B cell (primary cell): ENCODE measurements at regions not wholly inside any gene's neighbourhood (a gene's known extent, or its start where the extent isn't known, plus 50 kb on each side); places are given as distances from the start of the nearest gene placed in this dataset.
"Not testable (repeated sequence)": the region's sequence is repeated elsewhere in the genome, so short reads cannot be mapped to it uniquely, and the experiment has no call there.

Experiments
- ATAC-seq: fragments of 200-7000 bp; cut with Tn5 transposase; one replicate; pipeline ENCODE4 v1.10.0; 2021; ENCODE audit warnings: low read depth, mild to moderate bottlenecking, moderate number of reproducible peaks, moderate library complexity
- CTCF ChIA-PET: fragments of 350-600 bp; sonication (Branson Sonifier 250); formaldehyde crosslinking; loops from one replicate; lab custom pipeline; 2021; ENCODE audit warnings: antibody characterized with exemption, inconsistent platforms; lab: Charles Lee
- POLR2A ChIA-PET: fragments of 350-600 bp; sonication (Branson Sonifier 250); formaldehyde crosslinking; loops from one replicate; lab custom pipeline; 2021; ENCODE audit warnings: antibody characterized with exemption; lab: Charles Lee
- DNase-seq: peaks from one replicate; pipeline ENCODE4 v3.0.0; 2013
- H2AFZ ChIP-seq: 2 replicates; pipeline ENCODE4 v1.6.1; 2012; ENCODE audit warnings: mild to moderate bottlenecking, low read depth, low read length; ENCODE audit not compliant: insufficient read depth, poor library complexity, severe bottlenecking
- H3K27ac ChIP-seq, 2 donors: 1 replicate in 1 of 2; 2 replicates in 1 of 2; pipeline ENCODE4 v1.5.1; 2012 to 2013; ENCODE audit warnings: low read length in 2 of 2, mild to moderate bottlenecking in 2 of 2, moderate library complexity in 1 of 2
- H3K27me3 ChIP-seq, 4 experiments: fragments of 200-600 bp in 1 of 4; sonication (generic) in 1 of 4; replicated peaks in 1 of 4; 1 replicate in 2 of 4; 2 replicates in 2 of 4; pipeline versions ENCODE4 v1.6.1 to v1.7.0; 2013 to 2016; ENCODE audit warnings: low read length in 3 of 4, mild to moderate bottlenecking in 2 of 4, mixed read lengths in 1 of 4, moderate library complexity in 1 of 4; ENCODE audit not compliant: insufficient read depth in 4 of 4, control insufficient read depth in 3 of 4; ENCODE audit errors: control extremely low read depth in 1 of 4
- H3K36me3 ChIP-seq, 2 experiments: replicated peaks in 1 of 2; 1 replicate in 1 of 2; 2 replicates in 1 of 2; pipeline versions ENCODE4 v1.6.1 to v1.7.1; 2013; ENCODE audit warnings: low read length in 1 of 2; ENCODE audit not compliant: insufficient read depth in 2 of 2, control insufficient read depth in 1 of 2; ENCODE audit errors: control extremely low read depth in 1 of 2, extremely low read depth in 1 of 2
- H3K4me1 ChIP-seq, 2 donors: fragments of 200-600 bp in 1 of 2; sonication (generic) in 1 of 2; 1 replicate in 1 of 2; 2 replicates in 1 of 2; pipeline versions ENCODE4 v1.5.1 to v1.6.1; 2013 to 2017; ENCODE audit warnings: low read length in 2 of 2; ENCODE audit not compliant: control insufficient read depth in 2 of 2, insufficient read depth in 2 of 2
- H3K4me2 ChIP-seq: replicated peaks from 2 replicates; pipeline ENCODE3; 2012; ENCODE audit warnings: mild to moderate bottlenecking, low read depth, low read length; ENCODE audit not compliant: poor library complexity, severe bottlenecking
- H3K4me3 ChIP-seq, 5 experiments: fragments of 200-600 bp in 1 of 5; sonication (generic) in 1 of 5; 1 replicate in 3 of 5; 2 replicates in 2 of 5; pipeline versions ENCODE4 v1.5.1 to v1.7.0; 2011 to 2016; ENCODE audit warnings: low read length in 4 of 5, mild to moderate bottlenecking in 4 of 5, low read depth in 2 of 5, control low read depth in 1 of 5, moderate library complexity in 1 of 5; ENCODE audit not compliant: insufficient read depth in 1 of 5; ENCODE audit errors: control extremely low read depth in 1 of 5, extremely low read depth in 1 of 5
- H3K79me2 ChIP-seq: fragments of 200-600 bp; sonication (generic); one replicate; pipeline ENCODE4 v1.6.0; 2016; ENCODE audit warnings: low read length; ENCODE audit not compliant: control insufficient read depth, insufficient read depth
- H3K9ac ChIP-seq: fragments of 200-600 bp; sonication (generic); 2 replicates; pipeline ENCODE4 v1.6.1; 2017; ENCODE audit warnings: mild to moderate bottlenecking, low read length, moderate library complexity
- H3K9me3 ChIP-seq, 3 donors: one replicate each; pipeline versions ENCODE4 v1.6.1 to v1.7.1; 2013; ENCODE audit warnings: low read length in 2 of 3; ENCODE audit not compliant: control insufficient read depth in 2 of 3, insufficient read depth in 1 of 3; ENCODE audit errors: control extremely low read depth in 1 of 3
- H4K20me1 ChIP-seq: 2 replicates; pipeline ENCODE4 v1.6.0; 2012; ENCODE audit warnings: mild to moderate bottlenecking, low read length; ENCODE audit not compliant: insufficient read depth, control insufficient read depth, poor library complexity, severe bottlenecking
- H3K27ac Mint-ChIP-seq: one replicate; pipeline ENCODE4 v1.8.0; 2021; ENCODE audit warnings: mixed read lengths
- H3K27me3 Mint-ChIP-seq: one replicate; pipeline ENCODE4 v1.8.0; 2021; ENCODE audit warnings: mixed read lengths
- H3K4me1 Mint-ChIP-seq: one replicate; pipeline ENCODE4 v1.8.0; 2021; ENCODE audit warnings: mixed read lengths
- H3K4me3 Mint-ChIP-seq: one replicate; pipeline ENCODE4 v1.8.0; 2021; ENCODE audit warnings: mixed read lengths
- H3K9me3 Mint-ChIP-seq: one replicate; pipeline ENCODE4 v1.8.0; 2022; ENCODE audit warnings: mixed read lengths; ENCODE audit not compliant: insufficient read depth
- CTCF ChIP-seq: fragments of 200-600 bp; IDR thresholded peaks from one replicate; pipeline ENCODE4 v1.8.0; 2022; ENCODE audit warnings: antibody characterized with exemption, mild to moderate bottlenecking
- EZH2 ChIP-seq: IDR thresholded peaks from 2 replicates; pipeline ENCODE4 v1.6.1; 2012; ENCODE audit warnings: borderline replicate concordance, low read depth, mild to moderate bottlenecking, moderate library complexity, low read length; ENCODE audit not compliant: insufficient read depth, poor library complexity, severe bottlenecking
- WGBS: methylation state at CpG from one replicate; pipeline ENCODE4 v1.1.5; 2013; ENCODE audit warnings: missing lambda C conversion rate; ENCODE audit not compliant: insufficient coverage; 5-methylcytosine and 5-hydroxymethylcytosine counted together
- intact Hi-C: fragments of 100-400 bp; cut with micrococcal nuclease; formaldehyde crosslinking; loops from one replicate; pipeline ENCODE4 v1.10.0; 2022

DNA sequence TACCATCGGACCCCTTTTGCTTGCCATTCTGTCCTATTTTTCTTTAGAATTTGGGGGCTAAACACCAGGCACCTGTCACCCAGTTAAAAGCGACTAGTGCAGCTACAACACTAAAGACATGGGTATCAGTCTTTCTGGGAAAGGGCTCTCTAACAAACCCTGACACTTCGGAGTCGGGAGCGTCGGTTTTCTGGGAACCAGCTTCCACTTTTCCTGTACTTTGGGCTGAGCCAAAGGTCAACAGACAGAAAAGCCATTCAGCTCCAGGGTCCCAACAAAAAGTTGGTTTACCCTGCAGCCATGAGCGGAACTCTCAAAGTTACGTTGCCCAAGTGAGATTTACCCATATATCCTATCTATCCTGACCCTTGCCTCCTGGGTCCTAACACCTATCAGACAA, 337.0 kb upstream of the SLITRK5 start:
- Histone ChIP-seq H3K36me3 (no peaks in the 10 kb centered on the region), H3K4me2 (no peak overlapping the region), H3K4me1 (no peaks in the 10 kb centered on the region), H4K20me1 (no peaks in the 10 kb centered on the region), H3K9me3 (peaks cover 0 to 9% (median 1%) of the 10 kb centered on the region in 3 donors), H3K79me2 (no peaks in the 10 kb centered on the region), H3K27me3 (no peaks in the 10 kb centered on the region), H2AFZ (no peak overlapping the region), H3K9ac (no peak overlapping the region), H3K4me3 (no peak overlapping the region), H3K27ac (no peak overlapping the region)
- ATAC-seq = no peak
- 95% methylated on average over 7 of the region's 8 CpGs for WGBS
- DNase-seq = no peak
- POLR2A ChIA-PET = no interaction called here
- H3K9me3 Mint-ChIP-seq = peaks cover 2% of the 10 kb centered on the region
- no peaks in the 10 kb centered on the region for H3K27me3 Mint-ChIP-seq
- H3K4me3 Mint-ChIP-seq = no peak overlapping the region
- H3K4me1 Mint-ChIP-seq = no peaks in the 10 kb centered on the region
- no peak for TF ChIP-seq EZH2
- TF ChIP-seq CTCF = no peak
- CTCF ChIA-PET = no interaction called here
- intact Hi-C loops = no loop called here
- H3K27ac Mint-ChIP-seq = no peak overlapping the region

DNA sequence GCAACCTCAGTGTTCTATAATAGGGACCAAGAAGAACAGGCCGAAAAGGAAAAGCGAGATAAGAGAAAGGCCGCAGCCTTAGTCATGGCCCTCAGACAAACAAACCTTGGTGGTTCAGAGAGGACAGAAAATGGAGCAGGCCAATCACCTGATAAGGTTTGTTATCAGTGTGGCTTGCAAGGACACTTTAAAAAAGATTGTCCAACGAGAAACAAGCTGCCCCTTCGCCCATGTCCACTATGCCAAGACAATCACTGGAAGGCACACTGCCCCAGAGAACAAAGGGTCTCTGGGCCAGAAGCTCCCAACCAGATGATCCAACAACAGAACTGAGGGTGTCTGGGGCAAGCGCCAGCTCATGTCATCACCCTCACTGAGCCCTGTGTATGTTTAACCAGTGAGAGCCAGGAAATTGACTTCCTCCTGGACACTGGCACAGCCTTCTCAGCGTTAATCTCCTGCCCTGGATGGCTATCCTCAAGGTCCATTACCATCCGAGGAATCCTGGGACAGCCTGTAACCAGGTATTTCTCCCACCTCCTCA, 334.8 kb upstream of the SLITRK5 start:
- H3K27ac Mint-ChIP-seq, H3K4me3 Mint-ChIP-seq, H3K36me3 ChIP-seq, H2AFZ ChIP-seq, H3K4me1 Mint-ChIP-seq, CTCF ChIA-PET, POLR2A ChIA-PET, ATAC-seq, H3K27me3 Mint-ChIP-seq, H3K4me3 ChIP-seq, H3K79me2 ChIP-seq, H3K27ac ChIP-seq, H3K27me3 ChIP-seq, H3K9me3 Mint-ChIP-seq, DNase-seq, intact Hi-C loops, H4K20me1 ChIP-seq, H3K9ac ChIP-seq, H3K4me1 ChIP-seq, H3K4me2 ChIP-seq: not testable (repeated sequence)
- peaks cover 0 to 11% (median 0%) of the 10 kb centered on the region in 3 donors for H3K9me3 ChIP-seq
- 81% methylated on average over 7 of the region's 8 CpGs for WGBS
